OCI-LY1 (cell line): ENCODE measurements at regions not wholly inside any gene's neighbourhood (a gene's known extent, or its start where the extent isn't known, plus 50 kb on each side); places are given as distances from the start of the nearest gene placed in this dataset.

ENCODE experiments used
- EZH2 ChIP-seq: fragments of 200-600 bp; sonication (generic), shearing (Covaris generic); IDR thresholded peaks from 2 replicates; pipeline ENCODE4 v1.8.0; 2017; ENCODE audit warnings: borderline replicate concordance, mixed run types, mild to moderate bottlenecking, antibody characterized with exemption, low read length, moderate library complexity, mixed read lengths
- TF ChIP-seq, protein P1 (sequence below): fragments of 200-600 bp; sonication (generic), shearing (Covaris generic); IDR thresholded peaks from 2 replicates; pipeline ENCODE4 v1.5.1; 2017; ENCODE audit warnings: mild to moderate bottlenecking, antibody characterized with exemption, low read length, moderate library complexity, mixed read lengths

DNA sequence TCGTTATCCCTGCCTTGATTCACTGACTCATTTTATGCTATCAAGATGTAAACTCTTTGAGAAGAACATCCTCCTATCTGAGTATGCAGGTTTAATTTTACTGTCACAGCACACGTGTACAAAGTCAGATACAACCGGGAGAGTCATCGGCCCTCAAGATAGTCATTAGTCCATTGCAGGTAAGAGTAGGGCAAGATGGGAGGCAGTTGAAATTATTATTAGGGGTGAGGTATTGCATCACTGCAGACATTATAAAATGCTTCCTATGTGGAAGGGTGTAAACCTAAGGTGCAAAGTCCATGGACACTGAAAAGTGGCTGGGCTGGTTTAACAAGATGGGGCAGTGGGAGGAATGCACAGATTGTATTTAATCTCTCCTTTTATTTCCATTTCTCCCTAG is 113.7 kb downstream of the ARL4A start:
- no peak for TF ChIP-seq EZH2
- TF ChIP-seq, protein P1, sequence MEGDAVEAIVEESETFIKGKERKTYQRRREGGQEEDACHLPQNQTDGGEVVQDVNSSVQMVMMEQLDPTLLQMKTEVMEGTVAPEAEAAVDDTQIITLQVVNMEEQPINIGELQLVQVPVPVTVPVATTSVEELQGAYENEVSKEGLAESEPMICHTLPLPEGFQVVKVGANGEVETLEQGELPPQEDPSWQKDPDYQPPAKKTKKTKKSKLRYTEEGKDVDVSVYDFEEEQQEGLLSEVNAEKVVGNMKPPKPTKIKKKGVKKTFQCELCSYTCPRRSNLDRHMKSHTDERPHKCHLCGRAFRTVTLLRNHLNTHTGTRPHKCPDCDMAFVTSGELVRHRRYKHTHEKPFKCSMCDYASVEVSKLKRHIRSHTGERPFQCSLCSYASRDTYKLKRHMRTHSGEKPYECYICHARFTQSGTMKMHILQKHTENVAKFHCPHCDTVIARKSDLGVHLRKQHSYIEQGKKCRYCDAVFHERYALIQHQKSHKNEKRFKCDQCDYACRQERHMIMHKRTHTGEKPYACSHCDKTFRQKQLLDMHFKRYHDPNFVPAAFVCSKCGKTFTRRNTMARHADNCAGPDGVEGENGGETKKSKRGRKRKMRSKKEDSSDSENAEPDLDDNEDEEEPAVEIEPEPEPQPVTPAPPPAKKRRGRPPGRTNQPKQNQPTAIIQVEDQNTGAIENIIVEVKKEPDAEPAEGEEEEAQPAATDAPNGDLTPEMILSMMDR = no peak
